LNCaP clone FGC (cell line): ENCODE measurements at regions not wholly inside any gene's neighbourhood (a gene's known extent, or its start where the extent isn't known, plus 50 kb on each side); places are given as distances from the start of the nearest gene placed in this dataset.

Source experiments
- DNase-seq: peaks from one replicate; pipeline ENCODE4 v3.0.0-alpha.2; 2011; ENCODE audit warnings: low read depth
- H3K4me3 ChIP-seq: 2 replicates; pipeline ENCODE4 v1.5.1; 2011; ENCODE audit warnings: mild to moderate bottlenecking, low read depth, low read length, control low read depth
- CTCF ChIP-seq: IDR thresholded peaks from 2 replicates; pipeline ENCODE4 v1.5.1; 2012; ENCODE audit warnings: mild to moderate bottlenecking; ENCODE audit not compliant: control insufficient read depth, insufficient read depth; ENCODE audit errors: extremely low read depth

GRCh38 chrX:142005532-142005931 is 101.8 kb downstream of the MAGEC1 start:
- DNase-seq = no peak
- H3K4me3 ChIP-seq = no peak overlapping the region
- TF ChIP-seq CTCF = no peak

GRCh38 chrX:142002471-142002870 is 98.8 kb downstream of the MAGEC1 start:
- DNase-seq = no peak
- no peak for TF ChIP-seq CTCF
- H3K4me3 ChIP-seq = no peak overlapping the region

- no peak for TF ChIP-seq CTCF
- no peak overlapping the region for H3K4me3 ChIP-seq
- DNase-seq = no peak
These were observed 98.2 kb downstream of the MAGEC1 start for GRCh38 chrX:142001934-142002333.

GRCh38 chrX:141989815-141990214 is 86.1 kb downstream of the MAGEC1 start:
- TF ChIP-seq CTCF = no peak
- no peak overlapping the region for H3K4me3 ChIP-seq
- DNase-seq = no peak

GRCh38 chrX:141989134-141989533 is 85.4 kb downstream of the MAGEC1 start:
- no peak overlapping the region for H3K4me3 ChIP-seq
- TF ChIP-seq CTCF = no peak
- DNase-seq = no peak

GRCh38 chrX:141982296-141982695 is 78.6 kb downstream of the MAGEC1 start:
- no peak for TF ChIP-seq CTCF
- DNase-seq = no peak
- no peak overlapping the region for H3K4me3 ChIP-seq

GRCh38 chrX:141975839-141976238 is 72.1 kb downstream of the MAGEC1 start:
- no peak for TF ChIP-seq CTCF
- no peak for DNase-seq
- no peak overlapping the region for H3K4me3 ChIP-seq
